ENCODE measurements at regions not wholly inside any gene's neighbourhood (a gene's known extent, or its start where the extent isn't known, plus 50 kb on each side); places are given as distances from the start of the nearest gene placed in this dataset.

DNA sequence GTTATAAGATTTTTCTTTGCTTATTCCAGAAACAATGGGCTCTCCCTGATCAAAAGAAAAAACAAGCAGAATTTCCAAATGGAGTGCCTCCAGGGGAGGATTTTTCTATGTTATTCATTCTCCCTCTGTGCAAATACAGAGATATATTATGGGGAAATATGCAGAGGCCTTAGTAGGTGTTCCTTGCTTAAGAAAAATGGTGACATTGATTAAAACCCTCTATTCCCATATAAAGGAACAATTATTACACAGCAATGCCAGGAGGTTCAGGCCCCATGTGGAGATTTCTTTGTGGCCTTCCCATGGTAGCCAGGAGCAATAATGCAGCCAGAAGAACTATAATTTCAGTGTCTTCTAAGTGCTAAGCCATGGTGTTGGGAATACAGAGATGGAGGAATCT lies 255.9 kb upstream of the CXCR4 start:
- Histone ChIP-seq H3K36me3 (ENCODE audit: insufficient read depth, low read length) (no peaks in the 10 kb centered on the region), H3K9me3 (ENCODE audit: control insufficient read depth in 1 of 2, insufficient read depth in 1 of 2, low read length in 2 of 2) (no peaks in the 10 kb centered on the region), H3K27me3 (ENCODE audit: control insufficient read depth in 1 of 2, insufficient read depth in 2 of 2, low read length in 2 of 2) (no peaks in the 10 kb centered on the region), H3K4me3 (ENCODE audit: low read length) (no peak overlapping the region), H3K27ac (ENCODE audit: low read depth in 1 of 2, low read length in 2 of 2) (no peak overlapping the region), H3K4me1 (ENCODE audit: insufficient read depth, low read length) (peaks cover 23% of the 10 kb centered on the region)
- ChIA-PET POLR2A (no interaction called here), CTCF (interaction anchor here (1.3 kb wide), 1 partner anchor 11 kb away, joined by 4 read pairs; no protein-coding TSS in a partner anchor)
- Mint-ChIP-seq H3K27ac (no peak overlapping the region), H3K9me3 (no peaks in the 10 kb centered on the region), H3K4me3 (no peak overlapping the region), H3K36me3 (ENCODE audit: low read depth) (no peaks in the 10 kb centered on the region), H3K27me3 (no peaks in the 10 kb centered on the region), H3K4me1 (ENCODE audit: low read depth) (peaks cover 41% of the 10 kb centered on the region)
- intact Hi-C loops (cut with DNase I, micrococcal nuclease): loop anchor here in 1 of 2 experiments (2.0 kb wide), 1 partner anchor 257 kb away; no protein-coding TSS in a partner anchor
- TF ChIP-seq, protein P1, sequence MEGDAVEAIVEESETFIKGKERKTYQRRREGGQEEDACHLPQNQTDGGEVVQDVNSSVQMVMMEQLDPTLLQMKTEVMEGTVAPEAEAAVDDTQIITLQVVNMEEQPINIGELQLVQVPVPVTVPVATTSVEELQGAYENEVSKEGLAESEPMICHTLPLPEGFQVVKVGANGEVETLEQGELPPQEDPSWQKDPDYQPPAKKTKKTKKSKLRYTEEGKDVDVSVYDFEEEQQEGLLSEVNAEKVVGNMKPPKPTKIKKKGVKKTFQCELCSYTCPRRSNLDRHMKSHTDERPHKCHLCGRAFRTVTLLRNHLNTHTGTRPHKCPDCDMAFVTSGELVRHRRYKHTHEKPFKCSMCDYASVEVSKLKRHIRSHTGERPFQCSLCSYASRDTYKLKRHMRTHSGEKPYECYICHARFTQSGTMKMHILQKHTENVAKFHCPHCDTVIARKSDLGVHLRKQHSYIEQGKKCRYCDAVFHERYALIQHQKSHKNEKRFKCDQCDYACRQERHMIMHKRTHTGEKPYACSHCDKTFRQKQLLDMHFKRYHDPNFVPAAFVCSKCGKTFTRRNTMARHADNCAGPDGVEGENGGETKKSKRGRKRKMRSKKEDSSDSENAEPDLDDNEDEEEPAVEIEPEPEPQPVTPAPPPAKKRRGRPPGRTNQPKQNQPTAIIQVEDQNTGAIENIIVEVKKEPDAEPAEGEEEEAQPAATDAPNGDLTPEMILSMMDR (IDR thresholded peaks at IDR 0.05): no peak
- DNase-seq (no peak), ATAC-seq (ENCODE audit: poor library complexity) (no peak)

DNA sequence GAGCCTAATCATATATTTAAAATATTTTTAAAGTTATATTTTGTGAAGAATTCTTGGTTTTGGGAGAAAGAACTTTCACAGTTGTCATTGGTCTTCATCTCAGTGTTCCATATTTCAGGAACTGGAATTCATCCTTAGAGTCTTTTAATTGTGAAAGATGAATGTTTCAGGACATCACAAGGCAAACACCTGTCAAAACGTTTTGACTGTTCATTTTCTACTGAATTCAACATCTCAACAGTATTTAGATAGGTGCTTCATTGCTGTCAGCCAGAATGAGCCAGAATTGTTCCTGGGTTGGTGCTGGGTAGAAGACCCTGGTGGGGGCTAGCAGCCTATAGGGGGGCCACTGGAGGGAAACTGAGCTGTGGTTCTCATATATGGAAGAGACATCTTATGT lies 255.1 kb upstream of the CXCR4 start:
- ATAC-seq (ENCODE audit: poor library complexity) (no peak), DNase-seq (no peak)
- CTCF ChIA-PET: interaction anchor here (1.3 kb wide), 1 partner anchor 11 kb away, joined by 4 read pairs; no protein-coding TSS in a partner anchor
- H3K27me3 ChIP-seq (ENCODE audit: control insufficient read depth in 1 of 2, insufficient read depth in 2 of 2, low read length in 2 of 2): no peaks in the 10 kb centered on the region
- Mint-ChIP-seq H3K9me3 (no peaks in the 10 kb centered on the region), H3K4me3 (no peak overlapping the region), H3K27me3 (no peaks in the 10 kb centered on the region), H3K36me3 (ENCODE audit: low read depth) (no peaks in the 10 kb centered on the region), H3K27ac (no peak overlapping the region), H3K4me1 (ENCODE audit: low read depth) (peaks cover 35% of the 10 kb centered on the region)
- H3K4me3 ChIP-seq (ENCODE audit: low read length): no peak overlapping the region
- TF ChIP-seq, protein P1 (IDR thresholded peaks at IDR 0.05): no peak
- H3K9me3 ChIP-seq (ENCODE audit: control insufficient read depth in 1 of 2, insufficient read depth in 1 of 2, low read length in 2 of 2): no peaks in the 10 kb centered on the region
- intact Hi-C loops (cut with DNase I, micrococcal nuclease): no loop called here
- H3K27ac ChIP-seq (ENCODE audit: low read depth in 1 of 2, low read length in 2 of 2): no peak overlapping the region
- H3K4me1 ChIP-seq (ENCODE audit: insufficient read depth, low read length): peaks cover 19% of the 10 kb centered on the region
- H3K36me3 ChIP-seq (ENCODE audit: insufficient read depth, low read length): no peaks in the 10 kb centered on the region
- POLR2A ChIA-PET: no interaction called here

DNA sequence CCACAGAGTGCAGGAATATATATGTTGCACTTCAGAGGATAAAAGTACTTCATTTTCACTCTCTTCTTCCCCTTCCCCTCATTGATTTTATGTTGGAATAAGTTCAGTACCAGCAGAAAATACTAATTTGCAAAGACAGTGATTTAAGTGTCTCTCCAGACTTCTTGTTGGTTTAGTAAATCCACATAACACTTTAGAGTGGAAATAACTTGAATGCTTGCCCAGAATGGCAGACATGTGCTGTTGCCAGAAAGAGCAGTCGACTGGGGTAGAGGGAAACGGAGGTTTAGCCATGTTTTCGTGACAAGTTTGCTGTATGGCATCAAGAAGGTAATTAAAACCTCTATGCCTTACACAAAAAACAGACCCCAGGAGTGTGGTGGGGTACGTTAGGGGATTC lies 246.0 kb upstream of the CXCR4 start:
- intact Hi-C loops (cut with DNase I, micrococcal nuclease): no loop called here
- H3K27ac Mint-ChIP-seq: no peak overlapping the region
- Histone ChIP-seq H3K36me3 (ENCODE audit: insufficient read depth, low read length) (no peaks in the 10 kb centered on the region), H3K4me1 (ENCODE audit: insufficient read depth, low read length) (peaks cover 14% of the 10 kb centered on the region), H3K4me3 (ENCODE audit: low read length) (no peak overlapping the region), H3K27me3 (ENCODE audit: control insufficient read depth in 1 of 2, insufficient read depth in 2 of 2, low read length in 2 of 2) (no peaks in the 10 kb centered on the region), H3K9me3 (ENCODE audit: control insufficient read depth in 1 of 2, insufficient read depth in 1 of 2, low read length in 2 of 2) (no peaks in the 10 kb centered on the region), H3K27ac (ENCODE audit: low read depth in 1 of 2, low read length in 2 of 2) (no peak overlapping the region)
- no peaks in the 10 kb centered on the region for H3K36me3 Mint-ChIP-seq (ENCODE audit: low read depth)
- ATAC-seq (ENCODE audit: poor library complexity) (no peak), DNase-seq (no peak)
- POLR2A ChIA-PET: no interaction called here
- no peak overlapping the region for H3K4me3 Mint-ChIP-seq
- CTCF ChIA-PET: no interaction called here
- H3K9me3 Mint-ChIP-seq: peaks cover 2% of the 10 kb centered on the region
- peaks cover 17% of the 10 kb centered on the region for H3K4me1 Mint-ChIP-seq (ENCODE audit: low read depth)
- TF ChIP-seq, protein P1 (IDR thresholded peaks at IDR 0.05): no peak
- no peaks in the 10 kb centered on the region for H3K27me3 Mint-ChIP-seq
